ENCODE measurements at regions not wholly inside any gene's neighbourhood (a gene's known extent, or its start where the extent isn't known, plus 50 kb on each side); places are given as distances from the start of the nearest gene placed in this dataset.

DNA sequence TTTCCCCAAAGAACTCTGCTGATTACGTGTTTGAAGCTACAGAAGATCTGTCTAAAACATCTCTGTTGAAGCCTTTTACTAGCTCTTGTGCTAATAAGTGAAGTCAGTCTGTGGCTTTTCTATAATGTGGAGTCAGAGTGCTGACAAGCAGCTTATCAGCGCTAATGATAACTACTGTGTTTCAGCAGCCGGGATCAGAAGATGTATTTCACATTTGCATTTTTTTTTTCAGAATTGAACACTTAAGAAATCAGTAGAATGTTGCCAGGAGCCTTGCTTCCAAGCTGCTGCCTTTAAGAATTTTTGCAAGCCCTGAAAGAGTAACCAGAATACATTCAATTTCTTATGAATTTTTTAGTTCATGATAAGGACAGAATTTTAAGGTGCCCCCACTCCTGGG, 519.4 kb upstream of the NR5A2 start:
- FAIRE-seq (no peak), DNase-seq (ENCODE audit: low read depth) (no peak)
- TF ChIP-seq, protein P1, sequence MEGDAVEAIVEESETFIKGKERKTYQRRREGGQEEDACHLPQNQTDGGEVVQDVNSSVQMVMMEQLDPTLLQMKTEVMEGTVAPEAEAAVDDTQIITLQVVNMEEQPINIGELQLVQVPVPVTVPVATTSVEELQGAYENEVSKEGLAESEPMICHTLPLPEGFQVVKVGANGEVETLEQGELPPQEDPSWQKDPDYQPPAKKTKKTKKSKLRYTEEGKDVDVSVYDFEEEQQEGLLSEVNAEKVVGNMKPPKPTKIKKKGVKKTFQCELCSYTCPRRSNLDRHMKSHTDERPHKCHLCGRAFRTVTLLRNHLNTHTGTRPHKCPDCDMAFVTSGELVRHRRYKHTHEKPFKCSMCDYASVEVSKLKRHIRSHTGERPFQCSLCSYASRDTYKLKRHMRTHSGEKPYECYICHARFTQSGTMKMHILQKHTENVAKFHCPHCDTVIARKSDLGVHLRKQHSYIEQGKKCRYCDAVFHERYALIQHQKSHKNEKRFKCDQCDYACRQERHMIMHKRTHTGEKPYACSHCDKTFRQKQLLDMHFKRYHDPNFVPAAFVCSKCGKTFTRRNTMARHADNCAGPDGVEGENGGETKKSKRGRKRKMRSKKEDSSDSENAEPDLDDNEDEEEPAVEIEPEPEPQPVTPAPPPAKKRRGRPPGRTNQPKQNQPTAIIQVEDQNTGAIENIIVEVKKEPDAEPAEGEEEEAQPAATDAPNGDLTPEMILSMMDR (IDR thresholded peaks at IDR 0.05; ENCODE audit: insufficient read depth, low read depth, low read length) = no peak
- TF ChIP-seq EZH2 (IDR thresholded peaks at IDR 0.05; ENCODE audit: insufficient read depth, low read length) = no peak
- Histone ChIP-seq H3K9me3 (ENCODE audit: insufficient read depth, low read depth, low read length) (no peaks in the 10 kb centered on the region), H3K4me3 (ENCODE audit: insufficient read depth, low read depth, low read length) (no peak overlapping the region), H3K27ac (ENCODE audit: low read depth, low read length) (no peak overlapping the region), H4K20me1 (ENCODE audit: insufficient read depth, low read length) (no peaks in the 10 kb centered on the region), H3K36me3 (ENCODE audit: insufficient read depth, low read length) (no peaks in the 10 kb centered on the region), H3K79me2 (ENCODE audit: insufficient read depth, low read length) (no peaks in the 10 kb centered on the region), H3K4me2 (ENCODE audit: low read length) (no peak overlapping the region), H3K4me1 (ENCODE audit: insufficient read depth, low read length) (no peaks in the 10 kb centered on the region), H3K9ac (ENCODE audit: low read length) (no peak overlapping the region), H3K27me3 (ENCODE audit: insufficient read depth, low read length) (no peaks in the 10 kb centered on the region), H2AFZ (ENCODE audit: low read depth, low read length) (no peak overlapping the region)
- Mint-ChIP-seq H3K27me3 (ENCODE audit: low read depth, unreplicated experiment) (peaks cover 2% of the 10 kb centered on the region), H3K9me3 (ENCODE audit: unreplicated experiment) (no peaks in the 10 kb centered on the region), H3K36me3 (ENCODE audit: low read depth, unreplicated experiment) (no peaks in the 10 kb centered on the region), H3K4me3 (ENCODE audit: unreplicated experiment) (no peak overlapping the region), H3K4me1 (ENCODE audit: low read depth, unreplicated experiment) (no peaks in the 10 kb centered on the region), H3K27ac (ENCODE audit: unreplicated experiment) (no peak overlapping the region)

DNA sequence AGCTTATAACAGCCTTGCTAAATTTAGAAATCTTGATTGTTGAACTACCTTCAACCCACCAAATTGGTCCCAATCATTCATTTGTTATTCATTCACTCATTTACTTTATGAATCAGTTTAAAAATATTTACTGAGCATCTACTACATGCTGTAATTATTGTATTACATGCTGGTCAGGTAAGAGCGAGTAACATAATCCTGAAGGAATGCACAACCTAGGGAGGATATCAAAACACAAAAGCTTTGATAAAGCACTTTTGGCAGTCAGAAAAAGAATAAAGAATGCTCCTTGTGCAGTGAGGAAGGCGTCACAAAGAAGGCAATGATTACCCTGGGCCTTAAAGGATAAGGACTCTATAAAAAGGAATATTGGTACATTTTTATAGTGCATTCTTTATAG, 518.9 kb upstream of the NR5A2 start:
- Histone ChIP-seq H3K27ac (ENCODE audit: low read depth, low read length) (no peak overlapping the region), H3K9ac (ENCODE audit: low read length) (no peak overlapping the region), H2AFZ (ENCODE audit: low read depth, low read length) (no peak overlapping the region), H3K4me2 (ENCODE audit: low read length) (no peak overlapping the region), H3K4me1 (ENCODE audit: insufficient read depth, low read length) (no peaks in the 10 kb centered on the region), H3K36me3 (ENCODE audit: insufficient read depth, low read length) (no peaks in the 10 kb centered on the region), H3K79me2 (ENCODE audit: insufficient read depth, low read length) (no peaks in the 10 kb centered on the region), H3K4me3 (ENCODE audit: insufficient read depth, low read depth, low read length) (no peak overlapping the region), H3K27me3 (ENCODE audit: insufficient read depth, low read length) (no peaks in the 10 kb centered on the region), H4K20me1 (ENCODE audit: insufficient read depth, low read length) (no peaks in the 10 kb centered on the region), H3K9me3 (ENCODE audit: insufficient read depth, low read depth, low read length) (no peaks in the 10 kb centered on the region)
- no peak for TF ChIP-seq EZH2 (IDR thresholded peaks at IDR 0.05; ENCODE audit: insufficient read depth, low read length)
- TF ChIP-seq, protein P1 (IDR thresholded peaks at IDR 0.05; ENCODE audit: insufficient read depth, low read depth, low read length) = no peak
- FAIRE-seq (no peak), DNase-seq (ENCODE audit: low read depth) (peak; percentile 3)
- no peak overlapping the region for H3K27ac Mint-ChIP-seq (ENCODE audit: unreplicated experiment)
- no peaks in the 10 kb centered on the region for H3K4me1 Mint-ChIP-seq (ENCODE audit: low read depth, unreplicated experiment)
- H3K4me3 Mint-ChIP-seq (ENCODE audit: unreplicated experiment) = no peak overlapping the region
- no peaks in the 10 kb centered on the region for H3K36me3 Mint-ChIP-seq (ENCODE audit: low read depth, unreplicated experiment)
- peaks cover 2% of the 10 kb centered on the region for H3K27me3 Mint-ChIP-seq (ENCODE audit: low read depth, unreplicated experiment)
- H3K9me3 Mint-ChIP-seq (ENCODE audit: unreplicated experiment) = no peaks in the 10 kb centered on the region

DNA sequence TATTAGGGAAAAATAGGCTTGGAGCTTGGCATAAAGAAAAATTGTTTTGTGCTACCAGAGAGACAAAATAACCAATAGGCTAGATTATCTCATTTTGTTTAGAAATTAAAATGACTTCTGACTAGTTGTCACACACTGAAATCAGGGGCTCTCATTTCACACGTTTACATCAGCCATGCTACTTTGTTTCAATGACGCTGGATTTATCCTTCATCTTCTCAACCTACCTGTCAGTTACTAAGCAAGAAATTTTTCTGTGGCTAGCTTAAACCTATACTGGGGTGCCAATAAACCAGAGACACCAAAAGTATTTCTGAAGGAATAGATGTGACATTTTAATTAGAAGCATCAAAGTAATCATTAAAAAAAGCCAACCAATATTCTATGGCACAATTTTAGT, 518.1 kb upstream of the NR5A2 start:
- no peak overlapping the region for H3K4me3 Mint-ChIP-seq (ENCODE audit: unreplicated experiment)
- no peak for TF ChIP-seq EZH2 (IDR thresholded peaks at IDR 0.05; ENCODE audit: insufficient read depth, low read length)
- TF ChIP-seq, protein P1 (IDR thresholded peaks at IDR 0.05; ENCODE audit: insufficient read depth, low read depth, low read length) = no peak
- H3K4me2 ChIP-seq (ENCODE audit: low read length) = no peak overlapping the region
- H3K9ac ChIP-seq (ENCODE audit: low read length) = no peak overlapping the region
- no peak for FAIRE-seq
- no peaks in the 10 kb centered on the region for H3K79me2 ChIP-seq (ENCODE audit: insufficient read depth, low read length)
- H3K36me3 Mint-ChIP-seq (ENCODE audit: low read depth, unreplicated experiment) = no peaks in the 10 kb centered on the region
- no peaks in the 10 kb centered on the region for H3K4me1 Mint-ChIP-seq (ENCODE audit: low read depth, unreplicated experiment)
- no peak overlapping the region for H3K27ac ChIP-seq (ENCODE audit: low read depth, low read length)
- peaks cover 2% of the 10 kb centered on the region for H3K27me3 Mint-ChIP-seq (ENCODE audit: low read depth, unreplicated experiment)
- no peaks in the 10 kb centered on the region for H3K27me3 ChIP-seq (ENCODE audit: insufficient read depth, low read length)
- no peak overlapping the region for H2AFZ ChIP-seq (ENCODE audit: low read depth, low read length)
- no peaks in the 10 kb centered on the region for H3K36me3 ChIP-seq (ENCODE audit: insufficient read depth, low read length)
- H3K9me3 Mint-ChIP-seq (ENCODE audit: unreplicated experiment) = no peaks in the 10 kb centered on the region
- no peak overlapping the region for H3K27ac Mint-ChIP-seq (ENCODE audit: unreplicated experiment)
- H3K9me3 ChIP-seq (ENCODE audit: insufficient read depth, low read depth, low read length) = no peaks in the 10 kb centered on the region
- no peaks in the 10 kb centered on the region for H4K20me1 ChIP-seq (ENCODE audit: insufficient read depth, low read length)
- no peaks in the 10 kb centered on the region for H3K4me1 ChIP-seq (ENCODE audit: insufficient read depth, low read length)
- H3K4me3 ChIP-seq (ENCODE audit: insufficient read depth, low read depth, low read length) = no peak overlapping the region
- no peak for DNase-seq (ENCODE audit: low read depth)

All from astrocyte (in vitro differentiated cells and primary cell).